ENCODE measurements at regions not wholly inside any gene's neighbourhood (a gene's known extent, or its start where the extent isn't known, plus 50 kb on each side); places are given as distances from the start of the nearest gene placed in this dataset.

- no peak for DNase-seq
These were observed 483.9 kb downstream of the DISC1 start for GRCh38 chr1:232110281-232111090.

- no peak for DNase-seq
These were observed 482.8 kb downstream of the DISC1 start for GRCh38 chr1:232109391-232109790.

GRCh38 chr1:232108598-232108997, 482.0 kb downstream of the DISC1 start:
- no peak for DNase-seq

- DNase-seq, result no peak
These were observed 479.8 kb downstream of the DISC1 start for GRCh38 chr1:232106415-232106814.

GRCh38 chr1:232105561-232105960, 479.0 kb downstream of the DISC1 start:
- DNase-seq, result no peak

GRCh38 chr1:232101231-232101630, 474.6 kb downstream of the DISC1 start:
- no peak for DNase-seq

GRCh38 chr1:232096751-232097150, 470.2 kb downstream of the DISC1 start:
- DNase-seq, result no peak
